Neural progenitor cell (in vitro differentiated cells): ENCODE measurements at regions not wholly inside any gene's neighbourhood (a gene's known extent, or its start where the extent isn't known, plus 50 kb on each side); places are given as distances from the start of the nearest gene placed in this dataset.

ENCODE experiments used
- DNase-seq: peaks from one replicate; pipeline ENCODE4 v3.0.0-alpha.2; 2016; ENCODE audit warnings: low spot score
- H2AFZ ChIP-seq: fragments of 200-600 bp; sonication (generic); replicated peaks from 2 replicates; pipeline ENCODE4 v1.6.1; 2016; ENCODE audit warnings: antibody characterized with exemption
- H3F3A ChIP-seq: fragments of 200-600 bp; sonication (generic); 2 replicates; pipeline ENCODE4 v1.6.1; 2016; ENCODE audit warnings: antibody characterized with exemption, low read depth
- H3K27ac ChIP-seq: fragments of 200-600 bp; sonication (generic); 2 replicates; pipeline ENCODE4 v1.5.1; 2016; ENCODE audit warnings: mild to moderate bottlenecking
- H3K27me3 ChIP-seq: fragments of 200-600 bp; sonication (generic); 2 replicates; pipeline ENCODE4 v1.6.1; 2016; ENCODE audit warnings: mild to moderate bottlenecking, moderate library complexity
- H3K36me3 ChIP-seq: fragments of 200-600 bp; sonication (generic); 2 replicates; pipeline ENCODE4 v1.5.1; 2016
- H3K4me1 ChIP-seq: fragments of 200-600 bp; sonication (generic); 2 replicates; pipeline ENCODE4 v1.6.1; 2016; ENCODE audit warnings: mixed run types
- H3K4me2 ChIP-seq: fragments of 200-600 bp; sonication (generic); 2 replicates; pipeline ENCODE4 v1.6.1; 2016
- H3K4me3 ChIP-seq: fragments of 200-600 bp; sonication (generic); 2 replicates; pipeline ENCODE4 v1.5.1; 2016
- H3K79me2 ChIP-seq: fragments of 200-600 bp; sonication (generic); 2 replicates; pipeline ENCODE4 v1.6.1; 2016; ENCODE audit warnings: low read depth
- H3K9ac ChIP-seq: fragments of 200-600 bp; sonication (generic); 2 replicates; pipeline ENCODE4 v1.6.1; 2016
- H3K9me3 ChIP-seq: fragments of 200-600 bp; sonication (generic); 2 replicates; pipeline ENCODE4 v1.5.1; 2016; ENCODE audit warnings: low read depth
- H4K20me1 ChIP-seq: fragments of 200-600 bp; sonication (generic); 2 replicates; pipeline ENCODE4 v1.6.1; 2016; ENCODE audit warnings: low read depth
- H3K27ac Mint-ChIP-seq: 3 replicates; pipeline ENCODE4 v1.8.0; 2021; ENCODE audit warnings: mixed read lengths
- H3K27me3 Mint-ChIP-seq: 2 replicates; pipeline ENCODE4 v1.8.0; 2022; ENCODE audit warnings: low read depth, mild to moderate bottlenecking, inconsistent platforms, moderate library complexity, mixed read lengths; ENCODE audit not compliant: insufficient read depth
- H3K36me3 Mint-ChIP-seq: 3 replicates; pipeline ENCODE4 v1.8.0; 2021; ENCODE audit warnings: mixed read lengths
- H3K4me1 Mint-ChIP-seq: 3 replicates; pipeline ENCODE4 v1.8.0; 2021; ENCODE audit warnings: mixed read lengths
- H3K4me3 Mint-ChIP-seq: 3 replicates; pipeline ENCODE4 v1.8.0; 2021; ENCODE audit warnings: mild to moderate bottlenecking, moderate library complexity, mixed read lengths
- H3K9me3 Mint-ChIP-seq: 3 replicates; pipeline ENCODE4 v1.8.0; 2020; ENCODE audit warnings: mixed read lengths
- EZH2 ChIP-seq: fragments of 200-600 bp; sonication (generic); IDR thresholded peaks from 2 replicates; pipeline ENCODE4 v1.6.1; 2017; ENCODE audit warnings: antibody characterized with exemption, mild to moderate bottlenecking, moderate library complexity
- EZH2phosphoT487 ChIP-seq: fragments of 200-600 bp; sonication (generic); IDR thresholded peaks from 2 replicates; pipeline ENCODE4 v1.6.1; 2017; ENCODE audit warnings: antibody characterized with exemption
- TF ChIP-seq, protein P1 (sequence below): fragments of 200-600 bp; sonication (generic); IDR thresholded peaks from 2 replicates; pipeline ENCODE4 v1.5.1; 2017; ENCODE audit warnings: antibody characterized with exemption, mild to moderate bottlenecking

DNA sequence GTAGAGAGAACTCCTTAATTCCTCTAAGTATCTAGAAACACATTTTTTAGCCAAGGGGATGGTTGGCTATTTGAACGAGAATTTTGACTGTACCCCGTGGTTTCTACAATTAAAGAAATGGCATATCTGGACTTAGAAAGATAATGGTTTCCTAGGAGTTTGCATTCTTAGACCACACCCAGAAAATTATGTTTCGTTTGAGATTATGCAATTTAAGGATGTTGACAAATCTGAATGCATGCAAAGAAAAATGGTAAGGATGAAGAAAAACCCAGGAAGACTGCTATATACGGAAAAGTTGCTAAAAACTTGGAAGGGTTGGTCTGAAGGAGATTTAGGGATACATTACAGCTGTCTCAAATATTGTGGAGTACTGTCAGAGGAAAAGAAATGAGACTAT lies 538.5 kb upstream of the WWC1 start:
- Histone ChIP-seq H3K9ac (no peak overlapping the region), H3K4me1 (peaks cover 6% of the 10 kb centered on the region), H3K27ac (no peak overlapping the region), H3F3A (no peaks in the 10 kb centered on the region), H3K4me3 (no peak overlapping the region), H4K20me1 (no peaks in the 10 kb centered on the region), H2AFZ (no peak overlapping the region), H3K79me2 (no peaks in the 10 kb centered on the region), H3K9me3 (no peaks in the 10 kb centered on the region), H3K36me3 (no peaks in the 10 kb centered on the region), H3K27me3 (no peaks in the 10 kb centered on the region), H3K4me2 (no peak overlapping the region)
- H3K36me3 Mint-ChIP-seq: peaks cover 7% of the 10 kb centered on the region
- peaks cover 15% of the 10 kb centered on the region for H3K4me1 Mint-ChIP-seq
- TF ChIP-seq EZH2 (no peak), EZH2phosphoT487 (no peak)
- TF ChIP-seq, protein P1, sequence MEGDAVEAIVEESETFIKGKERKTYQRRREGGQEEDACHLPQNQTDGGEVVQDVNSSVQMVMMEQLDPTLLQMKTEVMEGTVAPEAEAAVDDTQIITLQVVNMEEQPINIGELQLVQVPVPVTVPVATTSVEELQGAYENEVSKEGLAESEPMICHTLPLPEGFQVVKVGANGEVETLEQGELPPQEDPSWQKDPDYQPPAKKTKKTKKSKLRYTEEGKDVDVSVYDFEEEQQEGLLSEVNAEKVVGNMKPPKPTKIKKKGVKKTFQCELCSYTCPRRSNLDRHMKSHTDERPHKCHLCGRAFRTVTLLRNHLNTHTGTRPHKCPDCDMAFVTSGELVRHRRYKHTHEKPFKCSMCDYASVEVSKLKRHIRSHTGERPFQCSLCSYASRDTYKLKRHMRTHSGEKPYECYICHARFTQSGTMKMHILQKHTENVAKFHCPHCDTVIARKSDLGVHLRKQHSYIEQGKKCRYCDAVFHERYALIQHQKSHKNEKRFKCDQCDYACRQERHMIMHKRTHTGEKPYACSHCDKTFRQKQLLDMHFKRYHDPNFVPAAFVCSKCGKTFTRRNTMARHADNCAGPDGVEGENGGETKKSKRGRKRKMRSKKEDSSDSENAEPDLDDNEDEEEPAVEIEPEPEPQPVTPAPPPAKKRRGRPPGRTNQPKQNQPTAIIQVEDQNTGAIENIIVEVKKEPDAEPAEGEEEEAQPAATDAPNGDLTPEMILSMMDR: no peak
- no peaks in the 10 kb centered on the region for H3K9me3 Mint-ChIP-seq
- DNase-seq: no peak
- H3K27me3 Mint-ChIP-seq: peaks cover 2% of the 10 kb centered on the region
- H3K27ac Mint-ChIP-seq: no peak overlapping the region
- H3K4me3 Mint-ChIP-seq: no peak overlapping the region

DNA sequence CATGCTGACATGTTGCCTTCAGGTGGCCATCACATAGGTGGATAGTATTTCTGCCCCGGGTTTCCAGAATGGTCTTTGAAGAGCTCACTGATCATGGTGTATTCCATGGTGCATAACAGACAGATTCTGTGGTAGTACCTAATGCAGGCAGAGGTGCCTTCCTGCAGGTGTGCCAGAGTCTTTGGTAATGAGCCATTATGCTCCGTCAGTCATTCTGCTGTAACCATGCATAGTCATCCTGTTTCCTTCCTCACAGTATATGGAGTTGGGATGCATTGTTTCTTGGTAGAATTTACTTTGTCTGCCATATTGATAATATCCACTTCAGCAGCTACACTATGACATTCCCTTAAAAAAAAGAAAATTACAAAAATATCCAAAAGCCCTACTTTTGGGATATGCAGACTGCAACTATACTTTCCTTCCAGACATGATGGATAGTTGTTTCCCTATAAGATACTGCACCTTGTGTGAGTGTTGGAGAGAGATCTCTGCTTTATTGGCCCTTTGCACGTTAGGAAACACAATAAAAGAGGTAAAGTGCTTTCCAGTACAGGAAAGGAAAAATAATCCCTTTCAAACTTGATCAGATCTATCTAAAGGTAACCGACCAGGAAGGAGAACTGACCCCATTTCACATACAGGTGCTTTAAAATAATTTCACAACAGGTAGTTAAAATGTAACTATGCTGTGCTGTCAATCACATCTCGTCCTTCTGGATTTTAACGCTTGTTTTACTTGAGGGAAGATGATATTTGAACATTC lies 537.5 kb upstream of the WWC1 start:
- Mint-ChIP-seq H3K27me3 (peaks cover 2% of the 10 kb centered on the region), H3K9me3 (no peaks in the 10 kb centered on the region), H3K4me3 (no peak overlapping the region), H3K4me1 (peaks cover 15% of the 10 kb centered on the region), H3K36me3 (peaks cover 5% of the 10 kb centered on the region), H3K27ac (no peak overlapping the region)
- TF ChIP-seq, protein P1: no peak
- TF ChIP-seq EZH2phosphoT487 (no peak), EZH2 (no peak)
- Histone ChIP-seq H3K4me2 (no peak overlapping the region), H3K27ac (no peak overlapping the region), H3K4me1 (peaks cover 6% of the 10 kb centered on the region), H3K79me2 (no peaks in the 10 kb centered on the region), H3K36me3 (no peaks in the 10 kb centered on the region), H4K20me1 (no peaks in the 10 kb centered on the region), H3K27me3 (no peaks in the 10 kb centered on the region), H2AFZ (no peak overlapping the region), H3K9ac (no peak overlapping the region), H3K4me3 (no peak overlapping the region), H3F3A (no peaks in the 10 kb centered on the region), H3K9me3 (no peaks in the 10 kb centered on the region)
- DNase-seq: no peak

DNA sequence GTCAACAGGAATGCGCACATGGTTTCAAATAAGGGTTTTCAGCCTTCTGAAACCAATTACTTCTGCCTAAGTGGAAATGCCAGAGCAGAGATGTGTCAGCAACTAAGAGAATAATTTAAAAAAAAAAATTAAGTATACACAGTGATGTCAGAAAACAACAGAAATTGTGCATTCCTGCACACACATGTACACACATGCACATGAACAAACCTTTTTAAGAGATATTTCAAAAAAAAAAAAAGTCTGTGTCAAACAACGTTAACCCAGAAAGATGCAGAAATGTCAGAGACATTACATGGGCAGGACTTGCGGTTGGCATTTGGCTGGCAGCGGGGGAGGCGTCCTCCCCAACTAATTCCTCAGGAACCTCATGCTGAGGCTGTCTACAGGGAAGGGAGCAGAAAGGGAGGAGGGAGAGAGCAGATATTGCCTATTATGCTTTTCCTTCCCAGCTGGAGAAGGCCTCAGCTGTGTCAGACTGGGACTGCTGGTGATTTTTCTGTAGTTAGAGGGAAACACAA lies 536.9 kb upstream of the WWC1 start:
- Histone ChIP-seq H3K79me2 (no peaks in the 10 kb centered on the region), H3K27me3 (no peaks in the 10 kb centered on the region), H3K9ac (no peak overlapping the region), H4K20me1 (no peaks in the 10 kb centered on the region), H2AFZ (no peak overlapping the region), H3K4me2 (no peak overlapping the region), H3K9me3 (no peaks in the 10 kb centered on the region), H3F3A (no peaks in the 10 kb centered on the region), H3K36me3 (no peaks in the 10 kb centered on the region), H3K4me3 (no peak overlapping the region), H3K27ac (no peak overlapping the region), H3K4me1 (peaks cover 6% of the 10 kb centered on the region)
- H3K4me1 Mint-ChIP-seq: peaks cover 18% of the 10 kb centered on the region
- H3K9me3 Mint-ChIP-seq: no peaks in the 10 kb centered on the region
- H3K36me3 Mint-ChIP-seq: peaks cover 8% of the 10 kb centered on the region
- peak overlapping the region; percentile 86 for H3K27ac Mint-ChIP-seq
- H3K4me3 Mint-ChIP-seq: no peak overlapping the region
- TF ChIP-seq EZH2phosphoT487: no peak
- TF ChIP-seq EZH2: no peak
- TF ChIP-seq, protein P1: no peak
- peaks cover 2% of the 10 kb centered on the region for H3K27me3 Mint-ChIP-seq
- DNase-seq: no peak
